GM18498 (cell line): ENCODE measurements at regions not wholly inside any gene's neighbourhood (a gene's known extent, or its start where the extent isn't known, plus 50 kb on each side); places are given as distances from the start of the nearest gene placed in this dataset.
"Not testable (repeated sequence)": the region's sequence is repeated elsewhere in the genome, so short reads cannot be mapped to it uniquely, and the experiment has no call there.

Source experiments
- ATAC-seq: cut with Tn5 transposase; IDR thresholded peaks from one replicate; pipeline ENCODE4 v1.9.1; 2021; ENCODE audit warnings: mild to moderate bottlenecking, moderate library complexity; ENCODE audit not compliant: unreplicated experiment

DNA sequence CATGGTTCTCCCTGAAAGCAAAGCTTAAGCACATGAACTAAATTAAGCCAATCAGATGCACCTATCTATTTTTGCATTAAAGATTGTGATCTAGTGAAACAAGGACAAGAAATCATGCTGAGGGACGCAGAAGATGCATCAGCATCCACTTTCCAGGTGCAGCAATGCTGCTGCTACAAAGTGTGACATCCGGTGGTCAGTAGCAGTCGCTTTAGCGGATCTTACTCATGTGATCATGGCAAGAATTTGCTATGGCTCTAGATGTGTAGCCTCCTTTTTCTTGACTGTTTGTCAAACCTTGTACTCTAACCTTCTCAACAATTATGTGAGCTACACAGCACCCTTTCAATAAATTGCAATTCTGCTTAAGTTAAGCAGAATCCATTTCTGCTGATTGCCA lies 126.8 kb upstream of the SMLR1 start:
- no peak for ATAC-seq

DNA sequence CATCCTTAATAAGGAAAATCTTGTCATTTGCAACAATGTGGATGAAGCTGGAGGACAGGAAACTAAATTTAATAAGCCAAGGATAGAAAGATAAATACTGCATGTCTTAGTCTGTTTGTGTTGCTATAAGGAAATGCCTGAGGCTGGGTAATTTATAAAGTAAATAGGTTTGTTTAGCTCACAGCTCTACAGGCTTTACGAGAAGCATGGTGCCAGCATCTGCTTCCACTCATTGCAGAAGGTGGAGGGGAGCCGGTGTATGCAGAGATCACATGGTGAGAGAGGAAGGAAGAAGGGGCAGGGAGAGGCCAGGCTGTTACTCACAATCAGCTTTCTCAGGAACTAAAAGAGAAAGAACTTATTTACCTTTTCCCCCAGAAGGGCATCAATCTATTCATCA lies 118.9 kb upstream of the SMLR1 start:
- no peak for ATAC-seq

DNA sequence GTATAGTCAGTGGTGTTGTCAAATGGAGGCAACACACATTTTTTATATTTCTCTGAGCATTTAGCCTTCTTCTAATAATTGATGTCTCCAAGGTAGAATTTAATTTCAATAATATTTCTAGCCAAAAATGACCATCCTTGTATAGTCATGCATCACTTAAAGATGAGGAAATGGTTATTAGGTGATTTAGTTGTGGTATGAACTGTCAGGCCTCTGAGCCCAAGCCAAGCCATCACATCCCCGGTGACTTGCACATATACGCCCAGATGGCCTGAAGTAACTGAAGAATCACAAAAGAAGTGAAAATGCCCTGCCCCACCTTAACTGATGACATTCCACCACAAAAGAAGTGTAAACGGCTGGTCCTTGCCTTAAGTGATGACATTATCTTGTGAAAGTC lies 115.6 kb upstream of the SMLR1 start:
- ATAC-seq = not testable (repeated sequence)

DNA sequence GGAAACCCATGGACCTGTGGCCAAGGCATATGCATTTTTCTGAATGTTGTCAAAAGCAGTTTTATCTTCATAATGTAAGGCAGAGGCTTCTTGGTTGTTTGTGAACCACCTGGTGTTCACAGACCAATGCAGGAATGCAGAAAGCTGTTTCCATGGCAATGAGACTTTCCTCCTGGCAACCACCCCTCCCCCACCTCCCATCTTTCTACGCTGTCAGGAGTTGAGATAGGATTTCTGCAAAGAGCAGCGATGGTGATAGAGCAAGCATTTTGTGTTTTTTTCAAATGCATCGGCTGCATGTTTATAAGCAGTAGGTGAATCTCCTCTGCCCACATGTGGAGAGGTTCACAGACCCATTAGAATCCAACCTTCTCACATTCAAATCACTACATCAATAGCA lies 114.1 kb upstream of the SMLR1 start:
- ATAC-seq = no peak

- ATAC-seq = no peak
Measured at GRCh38 chr6:130715058-130715457, 112.1 kb upstream of the SMLR1 start.

- ATAC-seq = no peak
Measured at GRCh38 chr6:130716466-130716865, 110.7 kb upstream of the SMLR1 start.

GRCh38 chr6:130717657-130718056 lies 109.5 kb upstream of the SMLR1 start:
- no peak for ATAC-seq

- ATAC-seq = no peak
Measured at GRCh38 chr6:130720076-130720715, 107.0 kb upstream of the SMLR1 start.

DNA sequence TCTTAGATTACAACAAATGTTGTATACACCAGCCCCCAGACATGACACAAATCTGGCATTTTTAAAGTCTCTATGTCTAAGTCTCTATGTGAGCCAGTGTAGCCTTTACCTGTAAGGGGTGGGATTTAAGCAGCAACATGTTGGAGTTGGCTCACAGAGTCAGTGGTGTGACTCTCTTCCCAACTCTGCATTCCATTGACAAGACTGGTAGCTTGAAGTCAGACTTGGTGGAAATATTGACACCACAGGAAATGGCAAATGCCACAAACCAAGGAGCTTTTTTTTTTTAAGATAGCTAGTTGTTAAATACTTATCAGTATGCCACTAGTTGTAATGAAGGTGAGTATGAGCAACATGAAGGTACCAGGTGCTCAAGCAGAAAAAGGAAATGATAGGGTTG lies 103.1 kb upstream of the SMLR1 start:
- no peak for ATAC-seq

DNA sequence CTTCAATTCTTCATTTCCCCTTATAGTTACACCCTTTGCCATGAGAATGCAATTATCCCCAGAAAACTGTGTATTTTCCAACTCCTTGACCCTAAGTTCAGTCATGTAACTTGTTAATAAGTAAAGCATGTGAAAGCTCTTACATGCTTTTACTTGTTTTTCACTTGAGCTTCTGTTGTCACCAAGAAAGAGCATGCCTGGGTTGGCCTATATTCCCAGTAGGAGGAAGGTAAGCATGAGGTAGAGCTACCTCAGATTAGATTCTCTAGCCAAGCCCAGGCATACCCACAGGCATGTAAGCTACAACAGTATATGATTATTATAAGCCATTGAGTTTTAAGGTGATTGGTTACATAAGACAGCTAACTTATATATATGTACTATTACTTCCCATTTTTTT lies 101.7 kb upstream of the SMLR1 start:
- no peak for ATAC-seq

DNA sequence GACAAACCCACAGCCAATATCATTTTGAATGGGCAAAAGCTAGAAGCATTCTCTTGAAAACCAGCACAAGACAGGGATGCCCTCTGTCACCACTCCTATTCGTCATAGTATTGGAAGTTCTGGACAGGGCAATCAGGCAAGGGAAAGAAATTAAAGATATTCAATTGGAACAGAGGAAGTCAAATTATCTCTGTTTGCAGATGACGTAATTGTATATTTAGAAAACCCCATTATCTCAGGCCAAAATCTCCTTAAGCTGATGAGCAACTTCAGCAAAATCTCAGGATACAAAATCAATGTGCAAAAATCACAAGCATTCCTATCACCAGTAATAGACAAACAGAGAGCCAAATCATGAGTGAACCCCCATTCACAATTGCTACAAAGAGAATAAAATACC lies 99.1 kb upstream of the SMLR1 start:
- ATAC-seq = not testable (repeated sequence)

- no peak for ATAC-seq
Measured at GRCh38 chr6:130730600-130730999, 96.6 kb upstream of the SMLR1 start.

GRCh38 chr6:130734161-130734560 lies 93.0 kb upstream of the SMLR1 start:
- ATAC-seq = no peak

GRCh38 chr6:130740308-130740707 lies 86.9 kb upstream of the SMLR1 start:
- no peak for ATAC-seq

DNA sequence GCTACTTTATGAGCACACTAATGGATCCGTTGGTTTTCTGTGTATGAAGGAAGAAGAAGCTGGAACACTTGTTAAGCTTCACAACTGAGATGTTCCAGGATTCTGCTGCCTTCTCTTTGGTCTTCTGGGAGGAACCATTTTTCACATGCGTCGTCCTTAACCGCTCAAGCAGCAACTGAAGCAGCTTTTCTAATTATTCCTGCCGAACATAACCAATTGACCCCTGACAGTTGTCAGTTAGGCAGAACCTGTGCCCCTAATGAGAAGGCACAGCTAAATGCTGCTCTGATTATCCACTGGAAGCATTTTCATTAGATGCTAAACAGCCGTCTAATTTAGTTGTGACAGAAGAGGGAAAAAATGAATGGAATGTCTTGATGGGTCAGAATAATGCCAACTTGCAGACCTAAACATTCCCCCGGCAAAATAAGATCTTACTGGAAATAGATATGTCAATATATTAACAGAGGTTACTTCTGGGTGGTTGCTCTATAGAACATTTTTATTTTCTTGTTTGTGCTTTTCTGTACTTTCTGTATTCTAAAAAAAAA lies 85.0 kb upstream of the SMLR1 start:
- no peak for ATAC-seq

DNA sequence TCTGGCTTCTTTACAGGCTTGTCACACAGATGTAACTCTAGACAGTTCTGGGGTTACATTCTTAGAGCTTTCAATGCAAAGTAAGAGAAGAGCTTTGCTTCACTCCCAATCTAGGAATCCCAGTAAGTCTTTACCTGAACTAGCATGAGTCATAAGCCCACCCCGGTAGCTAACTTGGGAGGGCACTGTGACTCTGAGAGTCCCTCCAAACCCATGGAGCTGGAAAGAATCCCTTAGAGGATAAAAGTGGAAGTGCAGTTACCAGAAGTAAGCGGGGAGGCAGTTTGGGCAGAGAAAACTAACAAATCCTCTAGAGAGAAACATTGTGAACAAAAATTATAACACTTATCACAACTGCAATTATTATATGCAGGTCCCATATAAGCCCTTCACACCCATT lies 84.0 kb upstream of the SMLR1 start:
- ATAC-seq = no peak

GRCh38 chr6:130744576-130745366 lies 82.4 kb upstream of the SMLR1 start:
- no peak for ATAC-seq

GRCh38 chr6:130748041-130748440 lies 79.2 kb upstream of the SMLR1 start:
- ATAC-seq = no peak

DNA sequence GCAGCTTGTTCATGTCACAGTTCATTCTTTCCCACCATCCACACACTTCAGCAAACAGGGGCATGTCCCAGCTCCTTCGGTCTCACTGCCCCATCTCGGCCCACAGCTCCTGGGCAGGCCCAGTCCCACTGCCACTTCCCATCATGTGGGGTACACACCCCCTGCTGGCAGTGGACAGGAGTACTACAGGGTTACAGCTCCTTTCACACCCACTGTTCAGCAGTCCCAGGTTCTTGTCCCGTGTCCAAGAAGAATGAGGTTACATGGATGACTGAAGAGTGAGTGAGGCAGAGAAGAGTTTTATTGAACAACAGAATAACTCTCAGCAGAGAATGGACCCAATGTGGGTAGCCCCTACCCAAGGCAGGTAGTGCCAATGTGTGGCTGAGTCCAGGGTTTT lies 77.8 kb upstream of the SMLR1 start:
- ATAC-seq = no peak

GRCh38 chr6:130752267-130752666 lies 74.9 kb upstream of the SMLR1 start:
- no peak for ATAC-seq

GRCh38 chr6:130754786-130755367 lies 72.3 kb upstream of the SMLR1 start:
- no peak for ATAC-seq
